Medulla oblongata (tissue), 1 donor: ENCODE measurements at regions not wholly inside any gene's neighbourhood (a gene's known extent, or its start where the extent isn't known, plus 50 kb on each side); places are given as distances from the start of the nearest gene placed in this dataset.

ENCODE experiments used
- DNase-seq: peaks from one replicate; pipeline ENCODE4 v3.0.0-alpha.2; 2015; ENCODE audit errors: extremely low spot score

- no peak for DNase-seq
These were observed 125.8 kb downstream of the NTMT2 start for GRCh38 chr1:170271430-170272161.

- no peak for DNase-seq
These were observed 127.8 kb downstream of the NTMT2 start for GRCh38 chr1:170273291-170274130.

- no peak for DNase-seq
These were observed 128.4 kb downstream of the NTMT2 start for GRCh38 chr1:170274131-170274501.

- DNase-seq, result no peak
These were observed 132.2 kb downstream of the NTMT2 start for GRCh38 chr1:170277985-170278384.

GRCh38 chr1:170284016-170284415 is 138.3 kb downstream of the NTMT2 start:
- DNase-seq, result no peak

- peak; percentile 14 for DNase-seq
These were observed 138.8 kb downstream of the NTMT2 start for GRCh38 chr1:170284512-170284911.

- no peak for DNase-seq
These were observed 139.2 kb downstream of the NTMT2 start for GRCh38 chr1:170284951-170285350.

- no peak for DNase-seq
These were observed 142.4 kb downstream of the NTMT2 start for GRCh38 chr1:170288155-170288554.

- DNase-seq, result no peak
These were observed 144.5 kb downstream of the NTMT2 start for GRCh38 chr1:170290276-170290675.

GRCh38 chr1:170290991-170291390 is 145.2 kb downstream of the NTMT2 start:
- DNase-seq, result no peak

- DNase-seq, result no peak
These were observed 145.8 kb downstream of the NTMT2 start for GRCh38 chr1:170291516-170291915.

- no peak for DNase-seq
These were observed 150.5 kb downstream of the NTMT2 start for GRCh38 chr1:170296211-170296610.

- DNase-seq, result no peak
These were observed 150.9 kb downstream of the NTMT2 start for GRCh38 chr1:170296642-170297041.

GRCh38 chr1:170301596-170301995 is 155.8 kb downstream of the NTMT2 start:
- DNase-seq, result no peak

GRCh38 chr1:170303034-170303433 is 157.3 kb downstream of the NTMT2 start:
- DNase-seq, result no peak

- no peak for DNase-seq
These were observed 160.2 kb downstream of the NTMT2 start for GRCh38 chr1:170305777-170306512.

- no peak for DNase-seq
These were observed 160.8 kb downstream of the NTMT2 start for GRCh38 chr1:170306513-170306910.

GRCh38 chr1:170306948-170307347 is 161.2 kb downstream of the NTMT2 start:
- DNase-seq, result no peak

GRCh38 chr1:170307426-170307825 is 161.7 kb downstream of the NTMT2 start:
- DNase-seq, result no peak

- no peak for DNase-seq
These were observed 163.7 kb downstream of the NTMT2 start for GRCh38 chr1:170309389-170310013.

- DNase-seq, result no peak
These were observed 164.3 kb downstream of the NTMT2 start for GRCh38 chr1:170310014-170310405.

GRCh38 chr1:170310951-170311350 is 165.2 kb downstream of the NTMT2 start:
- DNase-seq, result no peak
